PFSK-1 (cell line): ENCODE measurements at regions not wholly inside any gene's neighbourhood (a gene's known extent, or its start where the extent isn't known, plus 50 kb on each side); places are given as distances from the start of the nearest gene placed in this dataset.

Experiments used
- FOXP2 ChIP-seq: optimal IDR thresholded peaks from 2 replicates; pipeline ENCODE3; 2011; ENCODE audit warnings: borderline replicate concordance, control low read depth, inconsistent platforms; ENCODE audit not compliant: insufficient read depth; ENCODE audit errors: extremely low read length, extremely low read depth
- POLR2AphosphoS5 ChIP-seq: IDR thresholded peaks from 2 replicates; pipeline ENCODE4 v1.6.1; 2012; ENCODE audit warnings: low read depth, mild to moderate bottlenecking, control low read depth, low read length, moderate library complexity
- SIN3A ChIP-seq: IDR thresholded peaks from 2 replicates; pipeline ENCODE4 v1.6.1; 2012; ENCODE audit warnings: mild to moderate bottlenecking, low read length, moderate library complexity, borderline replicate concordance; ENCODE audit not compliant: insufficient read depth
- TAF1 ChIP-seq: IDR thresholded peaks from 2 replicates; pipeline ENCODE4 v1.6.1; 2012; ENCODE audit warnings: low read length, control low read depth, borderline replicate concordance; ENCODE audit not compliant: insufficient read depth
- TF ChIP-seq, protein P1 (sequence below), 2 experiments: IDR thresholded peaks; 2 replicates each; pipeline versions ENCODE4 v1.6.1 to v1.8.0; 2011 to 2012; ENCODE audit warnings: low read depth in 2 of 2, low read length in 2 of 2, control low read depth in 1 of 2, inconsistent platforms in 1 of 2, mild to moderate bottlenecking in 1 of 2, moderate library complexity in 1 of 2; ENCODE audit not compliant: insufficient read depth in 1 of 2

DNA sequence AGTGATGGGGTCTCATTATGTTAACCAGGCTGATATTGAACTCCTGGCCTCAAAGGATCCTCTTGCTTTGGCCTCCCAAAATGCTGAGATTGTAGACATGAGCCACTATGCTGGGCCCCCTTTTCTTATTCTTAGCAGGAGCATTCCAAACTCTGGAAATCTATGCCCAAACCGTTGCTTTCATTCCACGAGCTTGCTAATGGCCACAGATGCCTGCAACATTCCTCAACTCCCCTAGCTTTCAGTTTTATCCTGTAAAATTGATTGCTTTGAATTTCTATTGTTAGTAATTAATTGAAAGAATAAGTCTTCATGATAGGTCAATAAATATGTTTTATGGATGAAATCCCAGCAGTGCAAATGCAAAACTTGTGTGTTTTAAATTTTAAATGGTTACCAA is 564.8 kb upstream of the WWC1 start:
- TF ChIP-seq, protein P1, sequence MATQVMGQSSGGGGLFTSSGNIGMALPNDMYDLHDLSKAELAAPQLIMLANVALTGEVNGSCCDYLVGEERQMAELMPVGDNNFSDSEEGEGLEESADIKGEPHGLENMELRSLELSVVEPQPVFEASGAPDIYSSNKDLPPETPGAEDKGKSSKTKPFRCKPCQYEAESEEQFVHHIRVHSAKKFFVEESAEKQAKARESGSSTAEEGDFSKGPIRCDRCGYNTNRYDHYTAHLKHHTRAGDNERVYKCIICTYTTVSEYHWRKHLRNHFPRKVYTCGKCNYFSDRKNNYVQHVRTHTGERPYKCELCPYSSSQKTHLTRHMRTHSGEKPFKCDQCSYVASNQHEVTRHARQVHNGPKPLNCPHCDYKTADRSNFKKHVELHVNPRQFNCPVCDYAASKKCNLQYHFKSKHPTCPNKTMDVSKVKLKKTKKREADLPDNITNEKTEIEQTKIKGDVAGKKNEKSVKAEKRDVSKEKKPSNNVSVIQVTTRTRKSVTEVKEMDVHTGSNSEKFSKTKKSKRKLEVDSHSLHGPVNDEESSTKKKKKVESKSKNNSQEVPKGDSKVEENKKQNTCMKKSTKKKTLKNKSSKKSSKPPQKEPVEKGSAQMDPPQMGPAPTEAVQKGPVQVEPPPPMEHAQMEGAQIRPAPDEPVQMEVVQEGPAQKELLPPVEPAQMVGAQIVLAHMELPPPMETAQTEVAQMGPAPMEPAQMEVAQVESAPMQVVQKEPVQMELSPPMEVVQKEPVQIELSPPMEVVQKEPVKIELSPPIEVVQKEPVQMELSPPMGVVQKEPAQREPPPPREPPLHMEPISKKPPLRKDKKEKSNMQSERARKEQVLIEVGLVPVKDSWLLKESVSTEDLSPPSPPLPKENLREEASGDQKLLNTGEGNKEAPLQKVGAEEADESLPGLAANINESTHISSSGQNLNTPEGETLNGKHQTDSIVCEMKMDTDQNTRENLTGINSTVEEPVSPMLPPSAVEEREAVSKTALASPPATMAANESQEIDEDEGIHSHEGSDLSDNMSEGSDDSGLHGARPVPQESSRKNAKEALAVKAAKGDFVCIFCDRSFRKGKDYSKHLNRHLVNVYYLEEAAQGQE (IDR thresholded peaks at IDR 0.05; ENCODE audit: insufficient read depth in 1 of 2, low read depth in 2 of 2, low read length in 2 of 2) = no peak
- TF ChIP-seq SIN3A = no peak
- no peak for TF ChIP-seq TAF1
- TF ChIP-seq FOXP2 = no peak
- no peak for TF ChIP-seq POLR2AphosphoS5

GRCh38 chr5:167730121-167730520 is 561.3 kb upstream of the WWC1 start:
- TF ChIP-seq, protein P1 (IDR thresholded peaks at IDR 0.05; ENCODE audit: insufficient read depth in 1 of 2, low read depth in 2 of 2, low read length in 2 of 2) = no peak
- TF ChIP-seq SIN3A (no peak), TAF1 (no peak), FOXP2 (no peak), POLR2AphosphoS5 (no peak)

- TF ChIP-seq POLR2AphosphoS5 (no peak), SIN3A (no peak), TAF1 (no peak), FOXP2 (no peak)
- TF ChIP-seq, protein P1 (IDR thresholded peaks at IDR 0.05; ENCODE audit: insufficient read depth in 1 of 2, low read depth in 2 of 2, low read length in 2 of 2) = no peak
Observed at GRCh38 chr5:167730656-167731055, 560.8 kb upstream of the WWC1 start.

DNA sequence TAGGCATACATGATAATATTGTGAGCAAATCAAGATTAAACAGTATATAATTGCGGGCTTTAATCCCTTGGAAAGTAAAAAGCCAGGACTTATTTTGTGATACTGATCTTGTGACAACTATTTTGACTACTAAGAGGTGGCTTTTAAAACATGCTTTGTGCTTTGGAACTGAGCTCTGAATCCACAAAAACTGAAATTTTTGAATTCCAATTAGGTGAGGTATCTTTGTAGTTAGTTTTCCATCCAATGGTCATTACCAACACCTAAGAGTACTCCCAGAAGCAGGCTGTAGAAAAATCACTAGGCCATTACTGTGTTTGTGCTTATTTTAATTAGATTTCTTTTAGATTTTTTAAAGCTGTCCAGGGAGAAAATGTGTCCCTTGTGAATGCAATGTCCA is 559.5 kb upstream of the WWC1 start:
- TF ChIP-seq SIN3A (no peak), FOXP2 (no peak), TAF1 (no peak), POLR2AphosphoS5 (no peak)
- TF ChIP-seq, protein P1 (IDR thresholded peaks at IDR 0.05; ENCODE audit: insufficient read depth in 1 of 2, low read depth in 2 of 2, low read length in 2 of 2) = no peak

GRCh38 chr5:167732499-167732898 is 558.9 kb upstream of the WWC1 start:
- TF ChIP-seq, protein P1 (IDR thresholded peaks at IDR 0.05; ENCODE audit: insufficient read depth in 1 of 2, low read depth in 2 of 2, low read length in 2 of 2) = no peak
- TF ChIP-seq SIN3A (no peak), FOXP2 (no peak), TAF1 (no peak), POLR2AphosphoS5 (no peak)
